ENCODE measurements at regions not wholly inside any gene's neighbourhood (a gene's known extent, or its start where the extent isn't known, plus 50 kb on each side); places are given as distances from the start of the nearest gene placed in this dataset.

GRCh38 chr22:47547239-47547661 lies 784.8 kb downstream of the TBC1D22A start:
- no peak overlapping the region for H3K4me3 ChIP-seq
- TF ChIP-seq EP300 (IDR thresholded peaks at IDR 0.05) (no peak), POLR2A (IDR thresholded peaks at IDR 0.05) (no peak), CTCF (IDR thresholded peaks at IDR 0.05) (no peak)
- no peak for DNase-seq (ENCODE audit: low spot score in 2 of 2)
- no peaks in the 10 kb centered on the region for H3K27me3 ChIP-seq
- no peak overlapping the region for H3K27ac ChIP-seq
- H3K9me3 ChIP-seq = peaks cover 0 to 9% (median 0%) of the 10 kb centered on the region in 4 donors
- 71 to 76% methylated on average over 5 to 6 of the region's 6 CpGs for WGBS, 2 donors
- no peaks in the 10 kb centered on the region for H3K4me1 ChIP-seq
- H3K36me3 ChIP-seq = no peaks in the 10 kb centered on the region

GRCh38 chr22:47544696-47545095 lies 782.2 kb downstream of the TBC1D22A start:
- Histone ChIP-seq H3K4me1 (no peaks in the 10 kb centered on the region), H3K9me3 (peaks cover 0 to 9% (median 0%) of the 10 kb centered on the region in 4 donors), H3K36me3 (no peaks in the 10 kb centered on the region), H3K4me3 (no peak overlapping the region), H3K27ac (no peak overlapping the region), H3K27me3 (no peaks in the 10 kb centered on the region)
- TF ChIP-seq POLR2A (IDR thresholded peaks at IDR 0.05) (no peak), CTCF (IDR thresholded peaks at IDR 0.05) (no peak)
- no peak for DNase-seq (ENCODE audit: low spot score in 2 of 2)
- 81% methylated on average over 2 of the region's 2 CpGs for WGBS, 2 donors

- Histone ChIP-seq H3K27me3 (no peaks in the 10 kb centered on the region), H3K9me3 (peaks cover 0 to 10% (median 0%) of the 10 kb centered on the region in 4 donors), H3K36me3 (no peaks in the 10 kb centered on the region), H3K4me1 (no peaks in the 10 kb centered on the region), H3K27ac (no peak overlapping the region), H3K4me3 (no peak overlapping the region)
- WGBS, 2 donors = 90 to 91% methylated on average over 9 of the region's 9 CpGs
- no peak for DNase-seq (ENCODE audit: low spot score in 2 of 2)
- TF ChIP-seq POLR2A (IDR thresholded peaks at IDR 0.05) = no peak
- no peak for TF ChIP-seq EP300 (IDR thresholded peaks at IDR 0.05)
- TF ChIP-seq CTCF (IDR thresholded peaks at IDR 0.05) = no peak
These were observed 781.0 kb downstream of the TBC1D22A start for GRCh38 chr22:47543447-47543846.

GRCh38 chr22:47540011-47540410 lies 777.6 kb downstream of the TBC1D22A start:
- no peak overlapping the region for H3K4me3 ChIP-seq
- H3K27ac ChIP-seq = no peak overlapping the region
- H3K4me1 ChIP-seq = no peaks in the 10 kb centered on the region
- 74 to 88% methylated on average over 2 to 4 of the region's 4 CpGs for WGBS, 2 donors
- no peaks in the 10 kb centered on the region for H3K27me3 ChIP-seq
- TF ChIP-seq CTCF (IDR thresholded peaks at IDR 0.05) (no peak), POLR2A (IDR thresholded peaks at IDR 0.05) (no peak), EP300 (IDR thresholded peaks at IDR 0.05) (no peak)
- peaks cover 0 to 18% (median 0%) of the 10 kb centered on the region in 4 donors for H3K9me3 ChIP-seq
- H3K36me3 ChIP-seq = no peaks in the 10 kb centered on the region
- DNase-seq (ENCODE audit: low spot score in 2 of 2) = no peak

GRCh38 chr22:47539374-47539773 lies 776.9 kb downstream of the TBC1D22A start:
- TF ChIP-seq CTCF (IDR thresholded peaks at IDR 0.05) (no peak), POLR2A (IDR thresholded peaks at IDR 0.05) (no peak), EP300 (IDR thresholded peaks at IDR 0.05) (no peak)
- Histone ChIP-seq H3K36me3 (no peaks in the 10 kb centered on the region), H3K4me3 (no peak overlapping the region), H3K27ac (no peak overlapping the region), H3K9me3 (peaks cover 0 to 18% (median 0%) of the 10 kb centered on the region in 4 donors), H3K27me3 (no peaks in the 10 kb centered on the region), H3K4me1 (no peaks in the 10 kb centered on the region)
- no peak for DNase-seq (ENCODE audit: low spot score in 2 of 2)
- WGBS, 2 donors = 92 to 98% methylated on average over 12 of the region's 12 CpGs

Data from tibial nerve (tissue), 4 donors.